ENCODE measurements at regions not wholly inside any gene's neighbourhood (a gene's known extent, or its start where the extent isn't known, plus 50 kb on each side); places are given as distances from the start of the nearest gene placed in this dataset.

GRCh38 chr10:32112055-32112454, 55.8 kb upstream of the KIF5B start:
- Histone ChIP-seq H3K14ac (replicated peaks; ENCODE audit: low read depth, low read length) (no peak overlapping the region), H3K27ac (ENCODE audit: insufficient read depth, low read length) (no peak overlapping the region), H2BK5ac (ENCODE audit: low read depth, low read length, poor library complexity, severe bottlenecking) (no peak overlapping the region), H3K56ac (ENCODE audit: extremely low read depth, insufficient read depth, low read length) (no peak overlapping the region), H3K4me3 (ENCODE audit: insufficient read depth, low read depth, low read length) (no peak overlapping the region), H2AFZ (replicated peaks; ENCODE audit: low read length, poor library complexity) (no peak overlapping the region), H3K9me3 (ENCODE audit: control insufficient read depth, insufficient read depth, low read length) (0 out of 2 replicates have a peak, but pooled peaks cover 3% of the 10 kb centered on the region), H2BK20ac (ENCODE audit: low read depth, low read length) (no peak overlapping the region), H4K5ac (ENCODE audit: low read depth, low read length) (no peak overlapping the region), H4K8ac (ENCODE audit: low read depth in 2 of 2, low read length in 2 of 2) (no peak overlapping the region), H2BK120ac (ENCODE audit: low read depth, low read length) (no peak overlapping the region), H4K91ac (ENCODE audit: insufficient read depth, low read depth, low read length) (no peak overlapping the region), H3K27me3 (ENCODE audit: control insufficient read depth, insufficient read depth, low read length) (peaks cover 4% of the 10 kb centered on the region), H3K4me1 (ENCODE audit: control insufficient read depth, insufficient read depth, low read length) (peaks cover 5% of the 10 kb centered on the region), H4K20me1 (ENCODE audit: insufficient read depth, low read length) (no peaks in the 10 kb centered on the region), H3K23ac (ENCODE audit: low read depth, low read length) (no peak overlapping the region), H3K4me2 (ENCODE audit: low read depth, low read length) (no peak overlapping the region), H3K9me1 (ENCODE audit: insufficient read depth, low read length) (no peaks in the 10 kb centered on the region), H3K18ac (ENCODE audit: low read depth, low read length) (no peak overlapping the region), H2BK15ac (ENCODE audit: low read depth, low read length) (no peak overlapping the region), H3K4ac (ENCODE audit: low read depth, low read length) (no peak overlapping the region), H3K79me1 (ENCODE audit: low read depth in 1 of 2, low read length in 2 of 2) (no peaks in the 10 kb centered on the region), H3K36me3 (ENCODE audit: control insufficient read depth, insufficient read depth, low read length) (no peaks in the 10 kb centered on the region), H2AK9ac (replicated peaks; ENCODE audit: low read depth, low read length, poor library complexity) (no peak overlapping the region), H3K9ac (ENCODE audit: low read depth, low read length) (no peak overlapping the region), H2AK5ac (ENCODE audit: low read depth, low read length) (no peak overlapping the region)
- intact Hi-C loops (cut with micrococcal nuclease): no loop called here
- ChIA-PET POLR2A (ENCODE audit: unreplicated experiment) (no interaction called here), CTCF (no interaction called here)
- in situ Hi-C loops (cut with MboI; ENCODE audit: low sequenced_read_pairs): no loop called here
- WGBS, 2 experiments (ENCODE audit: extremely low coverage in 2 of 2, insufficient read length in 1 of 2): no CpG with 5 or more reads among the region's 3 CpGs
- DNase-seq: peak; percentile 64
- no peak for TF ChIP-seq CEBPB (IDR thresholded peaks at IDR 0.05; ENCODE audit: low read depth, low read length)
- peak; percentile 71 for ATAC-seq (ENCODE audit: low read depth)
- dilution Hi-C loops (cut with HindIII; ENCODE audit: low sequenced_read_pairs, unreplicated experiment): no loop called here
- no TSS peak for BruUV-seq (replicated peaks)

Measured in IMR-90 (cell line).